Endothelial cell of umbilical vein (primary cell): ENCODE measurements at regions not wholly inside any gene's neighbourhood (a gene's known extent, or its start where the extent isn't known, plus 50 kb on each side); places are given as distances from the start of the nearest gene placed in this dataset.

Experiments
- BruUV-seq: library from RNA; stranded (reverse); fragments of 400-500 nt; replicated peaks from 2 replicates; lab custom pipeline; 2021; lab: Mats Ljungman, UMichigan
- CTCF ChIA-PET: fragments of 300-600, 350-600 bp; sonication (Branson Sonifier 250); formaldehyde crosslinking; loops from one replicate; lab custom pipeline; 2021; ENCODE audit warnings: antibody characterized with exemption, inconsistent platforms; lab: Charles Lee
- POLR2A ChIA-PET: fragments of 300-600, 350-600 bp; sonication (Branson Sonifier 250); formaldehyde crosslinking; loops from one replicate; lab custom pipeline; 2021; ENCODE audit warnings: antibody characterized with exemption, inconsistent platforms; lab: Charles Lee
- DNase-seq: peaks from one replicate; pipeline ENCODE4 v3.0.0-alpha.2; 2011; ENCODE audit warnings: low read depth, low spot score
- FAIRE-seq: peaks from 2 replicates; lab custom pipeline; 2011; peaks lifted over from hg19 to GRCh38; lab: Jason Lieb, UNC
- H2AFZ ChIP-seq: 2 replicates; pipeline ENCODE4 v1.6.0; 2012; ENCODE audit warnings: low read depth, low read length, control low read depth, inconsistent platforms
- H3K27ac ChIP-seq: 2 replicates; pipeline ENCODE4 v1.5.1; 2011; ENCODE audit warnings: low read depth, mild to moderate bottlenecking, control low read depth, low read length, moderate library complexity; ENCODE audit not compliant: insufficient read depth
- H3K27me3 ChIP-seq, 2 experiments: 2 replicates each; pipeline versions ENCODE4 v1.6.0 to v1.6.1; 2011; ENCODE audit warnings: low read length in 2 of 2, mixed read lengths in 1 of 2; ENCODE audit not compliant: control insufficient read depth in 2 of 2, insufficient read depth in 2 of 2
- H3K36me3 ChIP-seq, 2 experiments: 2 replicates in 1 of 2; 3 replicates in 1 of 2; pipeline ENCODE4 v1.5.1; 2011; ENCODE audit warnings: low read length in 2 of 2, mild to moderate bottlenecking in 1 of 2, moderate library complexity in 1 of 2; ENCODE audit not compliant: control insufficient read depth in 2 of 2, insufficient read depth in 2 of 2; ENCODE audit errors: extremely low read depth in 1 of 2
- H3K4me1 ChIP-seq: 3 replicates; pipeline ENCODE4 v1.5.1; 2011; ENCODE audit warnings: mild to moderate bottlenecking, low read length; ENCODE audit not compliant: control insufficient read depth, insufficient read depth; ENCODE audit errors: extremely low read depth
- H3K4me2 ChIP-seq: 2 replicates; pipeline ENCODE4 v1.6.1; 2011; ENCODE audit warnings: low read length, control low read depth, mixed read lengths; ENCODE audit not compliant: insufficient read depth
- H3K4me3 ChIP-seq, 3 experiments: fragments of 200-600 bp in 1 of 3; sonication (generic), shearing (Covaris generic) in 1 of 3; replicated peaks in 1 of 3; 2 replicates each; pipeline ENCODE4 v1.5.1; 2011 to 2016; ENCODE audit warnings: control low read depth in 3 of 3, low read length in 3 of 3, mild to moderate bottlenecking in 2 of 3, inconsistent platforms in 1 of 3, low read depth in 1 of 3, moderate library complexity in 1 of 3; ENCODE audit not compliant: insufficient read depth in 1 of 3
- H3K79me2 ChIP-seq: 2 replicates; pipeline ENCODE4 v1.6.0; 2012; ENCODE audit warnings: low read length, inconsistent platforms; ENCODE audit not compliant: control insufficient read depth, insufficient read depth
- H3K9ac ChIP-seq: replicated peaks from 2 replicates; pipeline ENCODE3; 2011; ENCODE audit warnings: low read length, control low read depth; ENCODE audit not compliant: insufficient read depth; ENCODE audit errors: extremely low read depth
- H3K9me1 ChIP-seq: replicated peaks from 3 replicates; pipeline ENCODE4 v1.6.0; 2011; ENCODE audit warnings: mild to moderate bottlenecking, low read length; ENCODE audit not compliant: control insufficient read depth, insufficient read depth; ENCODE audit errors: extremely low read depth
- H3K9me3 ChIP-seq: replicated peaks from 2 replicates; pipeline ENCODE4 v1.5.1; 2012; ENCODE audit warnings: low read length, inconsistent platforms; ENCODE audit not compliant: control insufficient read depth, insufficient read depth
- H4K20me1 ChIP-seq: replicated peaks from 2 replicates; pipeline ENCODE3; 2011; ENCODE audit warnings: mild to moderate bottlenecking, low read length; ENCODE audit not compliant: control insufficient read depth, insufficient read depth; ENCODE audit errors: extremely low read depth
- CTCF ChIP-seq, 2 donors: IDR thresholded peaks; 1 replicate in 1 of 2; 2 replicates in 1 of 2; pipeline ENCODE4 v1.5.1; 2011; ENCODE audit warnings: low read length in 2 of 2, mild to moderate bottlenecking in 2 of 2, moderate library complexity in 2 of 2, control low read depth in 1 of 2, inconsistent platforms in 1 of 2, low read depth in 1 of 2; ENCODE audit not compliant: insufficient read depth in 1 of 2; ENCODE audit errors: extremely low read depth in 1 of 2
- EZH2 ChIP-seq: IDR thresholded peaks from 2 replicates; pipeline ENCODE4 v1.6.1; 2012; ENCODE audit warnings: borderline replicate concordance, low read depth, mild to moderate bottlenecking, moderate library complexity, low read length, inconsistent platforms; ENCODE audit not compliant: severe bottlenecking
- FOS ChIP-seq: IDR thresholded peaks from 2 replicates; pipeline ENCODE4 v1.6.1; 2011; ENCODE audit warnings: mild to moderate bottlenecking, low read length, moderate library complexity, borderline replicate concordance; ENCODE audit not compliant: insufficient read depth
- GATA2 ChIP-seq: IDR thresholded peaks from 2 replicates; pipeline ENCODE4 v1.7.0; 2011; ENCODE audit warnings: low read depth, mild to moderate bottlenecking, moderate library complexity, mixed read lengths, low read length; ENCODE audit not compliant: insufficient read length, insufficient read depth
- JUN ChIP-seq: IDR thresholded peaks from 2 replicates; pipeline ENCODE4 v1.6.1; 2011; ENCODE audit warnings: borderline replicate concordance, low read depth; ENCODE audit not compliant: insufficient read length, insufficient read depth
- MAX ChIP-seq: IDR thresholded peaks from 2 replicates; pipeline ENCODE4 v1.6.1; 2011; ENCODE audit not compliant: insufficient read depth, insufficient read length
- MYC ChIP-seq: IDR thresholded peaks from one replicate; pipeline ENCODE4 v1.6.1; 2011; ENCODE audit warnings: mild to moderate bottlenecking, low read depth, low read length
- POLR2A ChIP-seq: IDR thresholded peaks from 2 replicates; pipeline ENCODE4 v1.6.1; 2012; ENCODE audit warnings: low read depth, mild to moderate bottlenecking, control low read depth, low read length
- POLR2AphosphoS5 ChIP-seq: IDR thresholded peaks from 2 replicates; pipeline ENCODE4 v1.6.1; 2012; ENCODE audit warnings: low read depth, mild to moderate bottlenecking, control low read depth, low read length, moderate library complexity; ENCODE audit not compliant: insufficient read depth
- dilution Hi-C: fragments of 300-500 bp; cut with MboI; formaldehyde crosslinking; loops from one replicate; pipeline ENCODE4 v1.15.0; 2019; ENCODE audit warnings: low sequenced_read_pairs; ENCODE audit not compliant: extremely low pct_ligation_motif_present
- intact Hi-C: fragments of 100-400 bp; cut with micrococcal nuclease; formaldehyde crosslinking; loops from one replicate; pipeline ENCODE4 v1.10.0; 2022

- Histone ChIP-seq H3K27me3 (no peaks in the 10 kb centered on the region), H2AFZ (no peak overlapping the region), H3K4me3 (no peak overlapping the region), H3K9ac (no peak overlapping the region), H4K20me1 (no peaks in the 10 kb centered on the region), H3K9me3 (no peaks in the 10 kb centered on the region), H3K27ac (no peak overlapping the region), H3K4me1 (no peaks in the 10 kb centered on the region), H3K79me2 (no peaks in the 10 kb centered on the region), H3K4me2 (no peak overlapping the region), H3K36me3 (no peaks in the 10 kb centered on the region), H3K9me1 (no peaks in the 10 kb centered on the region)
- ChIA-PET POLR2A (no interaction called here), CTCF (no interaction called here)
- no TSS peak for BruUV-seq
- TF ChIP-seq GATA2 = no peak
- TF ChIP-seq JUN = no peak
- TF ChIP-seq EZH2 = no peak
- no peak for TF ChIP-seq MYC
- TF ChIP-seq FOS = no peak
- TF ChIP-seq POLR2AphosphoS5 = no peak
- no peak for TF ChIP-seq CTCF (IDR thresholded peaks at IDR 0.05; ENCODE audit: extremely low read depth in 1 of 2, insufficient read depth in 1 of 2, low read depth in 1 of 2, low read length in 2 of 2)
- TF ChIP-seq MAX = no peak
- no peak for TF ChIP-seq POLR2A
- intact Hi-C loops = no loop called here
- no peak for DNase-seq
- FAIRE-seq = no peak
- dilution Hi-C loops = no loop called here
Measured at GRCh38 chr6:158919865-158920264, 80.1 kb downstream of the RSPH3 start.
